ENCODE measurements at regions not wholly inside any gene's neighbourhood (a gene's known extent, or its start where the extent isn't known, plus 50 kb on each side); places are given as distances from the start of the nearest gene placed in this dataset.

GRCh38 chrX:138057883-138058282 is 492.0 kb downstream of the ZIC3 start:
- Histone ChIP-seq H3K4me3 (no peak overlapping the region), H3K27me3 (replicated peaks; ENCODE audit: insufficient read depth) (no peaks in the 10 kb centered on the region), H3K9me3 (no peaks in the 10 kb centered on the region), H3K4me1 (ENCODE audit: control insufficient read depth in 1 of 2, low read depth in 2 of 2) (no peaks in the 10 kb centered on the region), H3K36me3 (no peaks in the 10 kb centered on the region), H3K27ac (no peak overlapping the region)
- TF ChIP-seq, protein P1, sequence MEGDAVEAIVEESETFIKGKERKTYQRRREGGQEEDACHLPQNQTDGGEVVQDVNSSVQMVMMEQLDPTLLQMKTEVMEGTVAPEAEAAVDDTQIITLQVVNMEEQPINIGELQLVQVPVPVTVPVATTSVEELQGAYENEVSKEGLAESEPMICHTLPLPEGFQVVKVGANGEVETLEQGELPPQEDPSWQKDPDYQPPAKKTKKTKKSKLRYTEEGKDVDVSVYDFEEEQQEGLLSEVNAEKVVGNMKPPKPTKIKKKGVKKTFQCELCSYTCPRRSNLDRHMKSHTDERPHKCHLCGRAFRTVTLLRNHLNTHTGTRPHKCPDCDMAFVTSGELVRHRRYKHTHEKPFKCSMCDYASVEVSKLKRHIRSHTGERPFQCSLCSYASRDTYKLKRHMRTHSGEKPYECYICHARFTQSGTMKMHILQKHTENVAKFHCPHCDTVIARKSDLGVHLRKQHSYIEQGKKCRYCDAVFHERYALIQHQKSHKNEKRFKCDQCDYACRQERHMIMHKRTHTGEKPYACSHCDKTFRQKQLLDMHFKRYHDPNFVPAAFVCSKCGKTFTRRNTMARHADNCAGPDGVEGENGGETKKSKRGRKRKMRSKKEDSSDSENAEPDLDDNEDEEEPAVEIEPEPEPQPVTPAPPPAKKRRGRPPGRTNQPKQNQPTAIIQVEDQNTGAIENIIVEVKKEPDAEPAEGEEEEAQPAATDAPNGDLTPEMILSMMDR (IDR thresholded peaks at IDR 0.05) = no peak
- DNase-seq (ENCODE audit: low spot score) = no peak
- no peak for ATAC-seq (ENCODE audit: insufficient number of reproducible peaks, low FRiP score, low read depth)

- ATAC-seq (ENCODE audit: insufficient number of reproducible peaks, low FRiP score, low read depth) (no peak), DNase-seq (ENCODE audit: low spot score) (no peak)
- H3K9me3 ChIP-seq = no peaks in the 10 kb centered on the region
- H3K4me3 ChIP-seq = no peak overlapping the region
- TF ChIP-seq, protein P1 (IDR thresholded peaks at IDR 0.05) = no peak
- no peaks in the 10 kb centered on the region for H3K27me3 ChIP-seq (replicated peaks; ENCODE audit: insufficient read depth)
- H3K4me1 ChIP-seq (ENCODE audit: control insufficient read depth in 1 of 2, low read depth in 2 of 2) = no peaks in the 10 kb centered on the region
- H3K36me3 ChIP-seq = no peaks in the 10 kb centered on the region
- no peak overlapping the region for H3K27ac ChIP-seq
Measured at GRCh38 chrX:138058931-138059330, 493.0 kb downstream of the ZIC3 start.

GRCh38 chrX:138067415-138067814 is 501.5 kb downstream of the ZIC3 start:
- no peaks in the 10 kb centered on the region for H3K27me3 ChIP-seq (replicated peaks; ENCODE audit: insufficient read depth)
- H3K36me3 ChIP-seq = no peaks in the 10 kb centered on the region
- no peak overlapping the region for H3K4me3 ChIP-seq
- DNase-seq (ENCODE audit: low spot score) = no peak
- H3K9me3 ChIP-seq = no peaks in the 10 kb centered on the region
- ATAC-seq (ENCODE audit: insufficient number of reproducible peaks, low FRiP score, low read depth) = no peak
- TF ChIP-seq, protein P1 (IDR thresholded peaks at IDR 0.05) = no peak
- no peak overlapping the region for H3K27ac ChIP-seq
- no peaks in the 10 kb centered on the region for H3K4me1 ChIP-seq (ENCODE audit: control insufficient read depth in 1 of 2, low read depth in 2 of 2)

DNA sequence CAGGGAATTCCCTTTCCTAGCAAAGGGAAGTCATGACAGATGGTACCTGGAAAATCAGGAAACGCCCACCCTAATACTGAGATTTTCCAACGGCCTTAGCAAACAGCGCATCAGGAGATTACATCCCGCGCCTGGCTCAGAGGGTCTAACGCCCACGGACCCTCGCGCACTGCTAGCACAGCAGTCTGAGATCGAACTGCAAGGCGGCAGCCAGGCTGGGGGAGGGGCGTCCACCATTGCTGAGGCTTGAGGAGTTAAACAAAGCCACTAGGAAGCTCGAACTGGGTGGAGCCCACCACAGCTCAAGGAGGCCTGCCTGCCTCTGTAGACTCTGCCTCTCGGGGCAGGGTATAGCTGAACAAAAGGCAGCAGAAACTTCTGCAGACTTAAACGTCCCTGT is 507.7 kb downstream of the ZIC3 start:
- Histone ChIP-seq H3K36me3 (no peaks in the 10 kb centered on the region), H3K27ac (no peak overlapping the region), H3K27me3 (replicated peaks; ENCODE audit: insufficient read depth) (no peaks in the 10 kb centered on the region), H3K9me3 (no peaks in the 10 kb centered on the region), H3K4me1 (ENCODE audit: control insufficient read depth in 1 of 2, low read depth in 2 of 2) (no peaks in the 10 kb centered on the region), H3K4me3 (no peak overlapping the region)
- no peak for DNase-seq (ENCODE audit: low spot score)
- ATAC-seq (ENCODE audit: insufficient number of reproducible peaks, low FRiP score, low read depth) = no peak
- TF ChIP-seq, protein P1 (IDR thresholded peaks at IDR 0.05) = no peak

DNA sequence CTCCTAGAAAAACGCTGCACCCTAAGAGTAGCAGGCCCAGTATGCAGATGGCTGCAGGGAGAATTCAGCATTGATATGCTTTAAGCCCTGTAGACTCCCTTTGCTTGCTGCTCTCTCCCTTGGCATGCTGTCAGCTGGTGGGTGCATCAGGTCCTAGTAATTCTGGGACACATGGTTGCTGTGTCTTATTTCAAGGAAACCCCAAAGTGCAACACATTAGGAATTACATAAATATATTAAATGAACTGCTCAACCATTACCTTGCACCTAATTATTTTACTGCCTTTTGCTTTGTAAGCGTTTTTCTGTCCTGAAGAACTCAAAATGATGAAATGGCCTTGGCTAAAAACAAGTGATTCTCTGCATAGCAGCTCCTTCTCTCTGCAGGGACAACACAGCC is 516.3 kb downstream of the ZIC3 start:
- TF ChIP-seq, protein P1 (IDR thresholded peaks at IDR 0.05) = no peak

More for the DNA sequence above, 516.3 kb downstream of the ZIC3 start:
- no peak for DNase-seq (ENCODE audit: low spot score)
- Histone ChIP-seq H3K36me3 (no peaks in the 10 kb centered on the region), H3K27ac (no peak overlapping the region), H3K4me3 (no peak overlapping the region), H3K27me3 (replicated peaks; ENCODE audit: insufficient read depth) (no peaks in the 10 kb centered on the region), H3K4me1 (ENCODE audit: control insufficient read depth in 1 of 2, low read depth in 2 of 2) (no peaks in the 10 kb centered on the region), H3K9me3 (no peaks in the 10 kb centered on the region)
- ATAC-seq (ENCODE audit: insufficient number of reproducible peaks, low FRiP score, low read depth) = no peak

Data from thoracic aorta (tissue), 2 donors.